ENCODE measurements at regions not wholly inside any gene's neighbourhood (a gene's known extent, or its start where the extent isn't known, plus 50 kb on each side); places are given as distances from the start of the nearest gene placed in this dataset.
"Not testable (repeated sequence)": the region's sequence is repeated elsewhere in the genome, so short reads cannot be mapped to it uniquely, and the experiment has no call there.

DNA sequence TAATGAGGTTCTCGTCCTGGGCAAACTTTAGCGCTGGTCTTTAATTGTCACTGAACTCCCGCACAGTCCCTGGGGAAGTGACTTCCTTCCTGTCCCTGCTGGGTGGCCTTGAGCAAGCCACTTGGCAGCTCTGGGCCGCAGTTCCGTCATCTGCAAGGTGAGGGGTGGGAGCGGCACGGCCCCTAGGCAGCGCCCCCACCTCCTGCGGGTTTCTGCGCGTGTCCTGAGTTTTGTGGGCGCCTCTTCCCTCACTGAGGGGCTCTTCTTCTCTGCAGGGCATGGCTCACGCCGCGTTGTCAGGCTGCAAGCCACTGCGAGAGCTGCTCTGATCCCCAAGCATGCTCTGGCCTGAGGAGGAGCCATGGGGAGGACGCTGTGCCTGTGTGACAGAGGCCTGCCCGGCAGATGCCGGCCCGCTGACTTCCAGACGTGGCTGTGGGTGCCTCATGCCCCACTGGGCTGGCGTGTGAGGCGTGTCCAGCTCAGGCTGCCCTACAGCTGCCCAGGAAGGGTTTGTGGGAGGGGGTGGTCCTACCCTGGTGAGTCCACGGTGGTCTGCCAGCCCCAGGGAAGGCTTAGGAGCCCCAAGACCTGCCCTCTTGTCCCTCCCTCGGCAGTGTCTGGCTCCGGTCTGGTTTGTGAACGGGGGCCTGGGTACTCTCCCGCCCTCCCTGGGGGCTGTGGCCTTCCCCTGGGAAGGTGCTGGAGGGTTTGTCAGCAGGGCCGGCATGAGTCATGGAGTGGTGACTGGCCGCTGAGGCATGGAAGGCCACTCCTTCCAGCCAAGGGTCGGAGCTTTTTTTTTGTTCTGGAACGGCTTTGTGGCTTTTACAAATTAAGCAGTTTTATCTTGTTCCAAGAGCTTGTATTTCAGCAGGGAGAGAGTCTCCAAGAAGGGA lies 182.0 kb downstream of the SEC14L1 start:
- DNase-seq = no peak

DNA sequence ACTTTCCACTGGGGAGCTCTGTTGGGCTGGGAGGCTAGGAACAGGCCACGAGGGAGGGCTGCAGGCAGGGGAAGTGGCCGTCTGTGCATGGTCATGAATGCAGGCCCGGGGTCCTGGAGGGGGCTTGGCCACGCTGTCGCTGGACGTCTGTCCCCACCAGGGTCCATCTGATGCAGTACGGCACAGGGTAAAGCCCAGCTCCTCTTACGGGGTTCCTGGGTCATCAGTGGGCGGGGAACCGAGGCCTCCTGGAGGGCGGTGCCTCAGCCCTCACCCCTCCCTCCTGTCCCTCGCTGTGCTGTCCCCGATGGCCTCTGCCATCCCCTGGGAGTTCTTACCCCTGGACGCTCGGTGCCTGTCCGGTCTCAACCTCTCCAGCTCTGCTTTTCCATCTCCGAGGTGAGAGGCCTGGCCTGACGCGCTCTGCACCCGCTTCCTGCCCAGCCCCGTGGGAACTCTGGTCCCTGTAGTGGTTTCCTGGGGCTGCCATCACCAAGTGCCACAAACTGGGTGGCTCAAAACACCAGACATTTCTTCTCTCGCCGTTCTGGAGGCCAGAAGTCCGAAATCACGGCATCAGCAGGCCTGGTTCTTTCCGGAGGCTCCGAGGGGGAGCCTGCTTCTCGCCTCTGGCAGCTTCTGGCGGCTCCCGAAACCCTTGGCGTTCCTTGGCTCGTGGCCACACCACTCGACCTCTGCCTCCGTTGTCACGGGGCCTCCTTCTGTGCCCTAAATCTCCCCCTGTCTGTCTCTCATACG lies 182.8 kb downstream of the SEC14L1 start:
- no peak for DNase-seq

DNA sequence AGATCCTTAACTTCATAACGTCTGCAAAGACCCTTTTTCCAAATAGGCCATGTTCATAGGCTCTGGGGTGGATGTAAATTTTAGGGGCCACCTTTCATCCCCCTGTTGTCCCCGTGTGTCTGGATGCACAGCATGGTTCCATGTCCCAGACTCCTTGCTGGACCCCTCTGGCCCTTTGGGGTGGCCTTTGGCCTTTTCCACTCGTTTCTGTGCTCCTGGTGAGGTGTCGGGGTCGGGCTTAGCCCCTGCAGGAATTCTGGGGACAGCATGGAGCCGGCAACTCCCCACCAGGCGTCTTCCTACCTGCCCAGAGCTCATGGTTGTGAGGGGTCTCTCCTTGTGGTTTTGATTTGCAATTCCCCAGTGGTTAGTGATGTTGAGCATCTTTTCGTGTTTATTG lies 183.5 kb downstream of the SEC14L1 start:
- no peak for DNase-seq

DNA sequence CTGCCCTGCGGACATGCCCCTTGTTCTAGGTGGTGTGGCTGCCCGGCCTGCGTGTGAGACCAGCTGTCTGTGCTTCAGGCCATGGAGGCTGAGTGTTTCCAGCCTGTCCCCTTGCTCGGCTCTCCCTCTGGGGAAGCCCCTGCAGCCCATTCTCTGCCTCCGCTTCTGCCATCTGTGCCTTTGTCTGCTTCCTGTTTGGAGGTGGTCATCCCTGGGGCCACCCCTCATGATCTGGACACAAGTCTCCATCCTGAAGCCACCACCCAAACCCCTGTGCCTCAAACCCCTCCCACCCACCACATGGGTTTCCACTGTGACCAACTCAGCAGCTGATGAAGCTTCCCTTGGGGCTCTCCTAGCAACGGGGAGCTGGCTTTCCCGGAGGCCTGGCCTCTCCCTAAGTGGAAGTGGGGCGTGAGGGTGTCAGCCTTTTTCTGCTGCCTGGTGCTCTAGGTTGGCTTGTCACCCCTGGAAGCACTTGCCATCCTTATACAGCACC lies 184.9 kb downstream of the SEC14L1 start:
- DNase-seq = no peak

DNA sequence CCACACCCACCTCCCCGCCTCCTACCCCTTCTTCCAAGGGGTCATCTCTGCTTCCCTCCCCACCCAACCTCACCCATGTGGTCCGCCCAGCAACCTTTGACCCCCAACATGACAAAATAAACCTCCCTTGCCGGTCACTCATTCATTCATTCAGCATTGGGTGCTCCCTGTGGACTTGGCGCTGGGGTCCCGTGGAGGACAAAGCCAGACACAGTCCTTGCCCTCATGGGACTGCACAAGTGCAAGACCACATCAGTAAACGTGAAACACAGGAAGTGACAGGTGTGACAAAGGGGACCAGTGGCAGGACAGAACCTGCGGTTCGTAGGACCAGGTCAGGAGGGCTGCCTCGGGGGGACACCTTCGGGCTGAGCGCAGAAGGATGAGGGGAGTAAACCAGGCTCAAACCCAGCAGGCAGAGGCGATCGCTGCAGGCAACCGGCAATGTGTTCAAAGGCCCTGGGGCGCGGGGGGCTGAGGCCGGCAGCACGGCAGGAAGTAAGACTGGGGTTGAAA lies 185.4 kb downstream of the SEC14L1 start:
- DNase-seq = no peak

DNA sequence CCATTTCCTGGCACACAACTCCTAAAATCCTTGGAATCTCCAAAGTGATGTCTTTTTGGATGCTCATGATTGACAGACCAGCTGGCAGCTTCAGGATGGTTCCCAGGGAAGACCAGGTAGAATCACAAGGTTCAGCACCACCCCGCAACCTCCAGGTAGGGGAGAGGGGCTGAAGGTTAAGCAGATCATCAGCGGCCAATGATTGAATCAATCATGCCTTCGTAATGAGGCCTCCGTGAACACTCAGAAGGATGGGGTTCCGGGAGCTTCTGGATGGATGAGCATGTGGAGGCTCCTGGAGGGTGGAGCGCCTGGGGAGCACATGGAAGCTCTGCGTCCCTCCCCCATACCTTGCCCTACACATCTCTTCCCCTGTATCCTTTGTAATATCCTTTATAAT lies 185.9 kb downstream of the SEC14L1 start:
- DNase-seq = no peak

DNA sequence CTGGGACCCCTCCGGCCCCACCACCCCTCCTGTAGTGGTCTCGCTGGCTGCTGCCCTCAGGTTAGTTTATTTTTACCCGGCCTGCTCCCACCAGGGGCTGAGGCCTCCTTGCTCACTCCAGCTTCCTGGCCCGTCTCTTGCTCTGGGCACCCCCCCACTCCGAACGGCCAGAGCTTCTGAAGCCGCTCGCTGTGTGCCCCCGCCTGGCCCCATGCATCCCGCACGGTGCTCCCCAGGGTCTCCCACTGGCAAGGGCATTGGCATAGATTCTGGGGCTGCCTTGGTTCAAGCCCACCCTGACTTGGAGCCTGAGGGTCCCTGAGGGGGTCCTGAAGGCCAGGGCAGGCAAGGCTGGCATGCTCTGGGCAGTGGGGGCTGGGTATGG lies 186.4 kb downstream of the SEC14L1 start:
- DNase-seq = no peak

DNA sequence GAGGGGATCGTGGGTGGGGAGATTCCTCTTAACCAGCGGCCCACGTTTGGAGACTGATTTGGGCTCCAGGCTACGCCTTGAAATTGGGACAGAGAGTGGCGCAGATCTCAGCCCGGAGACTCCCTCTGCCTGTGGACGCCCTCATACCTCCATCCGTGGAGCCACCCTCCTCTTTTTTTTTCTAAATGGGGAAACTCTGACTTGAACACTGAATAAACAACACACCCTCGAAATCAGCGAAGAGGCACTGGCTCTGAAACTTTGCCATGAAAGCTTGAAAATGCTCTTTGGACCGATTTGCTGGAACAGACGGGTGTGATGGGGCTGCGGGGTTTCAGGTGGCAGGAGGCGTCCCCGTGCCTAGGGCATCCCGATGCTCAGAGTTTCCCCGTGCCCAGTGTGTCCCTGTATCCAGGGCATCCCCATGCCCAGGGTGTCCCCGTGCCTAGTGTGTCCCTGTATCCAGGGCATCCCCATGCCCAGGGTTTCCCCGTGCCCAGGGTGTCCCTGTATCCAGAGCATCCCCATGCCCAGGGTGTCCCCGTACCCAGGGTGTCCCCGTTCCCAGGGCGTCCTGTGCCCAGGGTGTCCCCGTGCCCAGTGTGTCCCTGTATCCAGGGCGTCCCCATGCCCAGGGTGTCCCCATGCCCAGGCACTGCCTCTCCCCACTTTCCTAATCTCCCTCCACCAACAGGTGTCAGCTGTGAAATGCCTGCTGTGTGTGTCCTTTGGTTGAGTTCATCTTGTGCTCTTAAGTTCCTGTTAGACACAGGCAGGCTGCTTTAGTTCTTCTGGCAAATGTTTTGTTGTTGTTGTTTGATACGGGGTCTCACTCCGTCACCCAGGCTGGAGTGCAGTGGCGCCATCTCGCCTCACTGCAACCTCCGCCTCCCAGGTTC lies 187.0 kb downstream of the SEC14L1 start:
- no peak for DNase-seq

DNA sequence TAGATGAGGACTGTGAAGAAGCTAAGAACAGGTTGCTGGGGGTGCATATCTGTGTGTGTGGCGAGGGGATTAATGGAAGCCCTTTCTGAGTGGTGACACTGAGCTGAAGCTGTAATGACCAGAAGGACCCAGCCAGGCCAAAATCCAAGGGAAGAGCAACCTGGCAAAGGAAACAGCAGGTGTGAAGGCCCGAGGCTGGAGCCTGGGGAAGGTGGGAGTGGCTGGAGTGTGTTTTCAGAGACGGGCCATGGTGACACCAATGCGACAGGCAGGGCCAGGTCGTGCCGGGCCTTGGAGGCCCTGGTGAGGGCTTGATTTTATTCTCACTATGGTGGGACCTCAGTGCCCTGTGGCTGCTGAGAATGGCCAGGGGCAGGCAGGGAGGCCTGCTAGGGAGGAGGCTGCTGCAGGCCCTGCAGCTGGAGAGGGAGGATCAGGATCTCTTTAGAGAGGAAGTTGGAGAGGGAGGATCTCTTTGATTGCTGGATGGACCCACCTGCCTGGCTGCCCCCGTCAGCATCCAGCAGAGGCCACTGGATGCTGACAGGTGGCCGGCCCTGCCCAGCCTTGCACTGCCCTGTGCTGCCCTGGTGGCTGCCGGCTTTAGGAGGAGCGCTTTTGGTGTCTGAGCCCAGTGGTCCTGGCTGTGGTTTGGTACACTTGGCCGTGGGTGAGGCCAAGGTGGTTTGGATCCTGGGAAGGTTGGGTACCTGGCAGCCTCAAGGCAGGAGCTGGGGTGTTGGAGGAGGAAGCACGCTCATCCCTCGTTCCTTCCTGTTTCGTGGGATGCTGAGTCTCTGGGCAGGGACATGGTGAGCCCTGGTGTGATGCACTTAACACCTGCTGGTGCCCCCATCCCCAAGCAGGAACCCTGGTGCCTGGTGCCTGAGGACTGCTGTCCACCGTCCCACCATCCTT lies 188.3 kb downstream of the SEC14L1 start:
- DNase-seq = no peak

DNA sequence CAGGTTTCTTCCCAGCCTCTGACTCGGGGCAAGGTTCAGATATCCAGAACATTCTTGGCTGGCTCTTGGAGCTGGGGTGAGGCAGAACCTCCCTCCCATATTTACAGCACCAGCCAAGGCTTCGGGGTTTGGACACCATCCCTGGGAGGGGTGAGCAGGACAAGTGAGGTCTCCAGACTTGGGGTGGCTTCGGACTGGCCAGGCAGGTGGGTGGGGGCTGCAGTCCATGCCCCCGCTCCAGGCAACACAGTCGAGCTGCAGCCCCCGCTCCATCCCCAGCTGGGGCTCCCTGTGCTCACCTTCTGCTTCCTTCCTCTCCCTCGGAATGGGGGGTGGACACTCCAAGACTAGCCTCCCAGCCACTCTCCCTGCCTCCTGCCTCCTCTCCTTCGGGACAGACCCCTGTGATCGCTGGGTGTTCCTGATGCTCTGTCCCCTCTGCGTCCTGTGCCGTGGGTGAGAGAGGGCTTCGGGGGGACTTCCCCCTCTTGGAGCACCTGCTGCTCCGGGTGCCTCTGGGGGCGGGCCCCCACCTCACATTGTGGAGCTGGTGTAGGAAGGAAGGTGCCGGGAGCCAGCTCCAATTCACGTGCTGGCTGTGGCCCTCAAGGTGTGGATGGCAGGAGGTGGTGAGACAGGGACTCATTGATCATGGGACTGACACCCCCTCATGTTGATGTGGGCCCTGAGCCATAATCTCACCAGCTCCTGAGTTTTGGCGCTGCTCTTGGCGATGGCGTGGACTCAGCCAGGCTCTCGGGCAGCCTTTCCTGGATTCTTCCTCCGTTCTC lies 189.2 kb downstream of the SEC14L1 start:
- DNase-seq = no peak

DNA sequence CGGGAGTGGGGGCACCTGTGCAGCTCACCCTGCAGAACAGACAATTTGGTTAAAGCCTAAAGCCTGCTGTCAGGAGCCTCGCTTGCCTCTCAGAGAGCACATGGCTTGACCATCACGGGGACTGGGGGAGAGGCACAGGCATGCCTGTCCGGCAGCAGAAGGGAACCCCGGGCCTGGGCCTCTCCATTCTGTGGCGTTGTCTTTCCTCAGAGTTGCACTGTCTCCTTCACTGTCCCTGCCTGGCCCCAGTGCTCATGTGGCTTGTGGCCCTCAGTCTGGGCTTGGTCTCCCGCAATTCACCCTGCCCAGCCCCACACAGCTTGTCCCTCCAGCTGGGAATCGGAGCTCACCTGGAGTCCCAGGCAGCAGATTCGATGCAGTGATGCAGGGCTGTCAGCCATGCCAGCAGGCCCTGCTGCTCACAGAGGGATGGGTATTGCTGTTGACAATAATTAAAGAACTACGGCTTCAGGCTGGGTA lies 189.9 kb downstream of the SEC14L1 start:
- DNase-seq = no peak

DNA sequence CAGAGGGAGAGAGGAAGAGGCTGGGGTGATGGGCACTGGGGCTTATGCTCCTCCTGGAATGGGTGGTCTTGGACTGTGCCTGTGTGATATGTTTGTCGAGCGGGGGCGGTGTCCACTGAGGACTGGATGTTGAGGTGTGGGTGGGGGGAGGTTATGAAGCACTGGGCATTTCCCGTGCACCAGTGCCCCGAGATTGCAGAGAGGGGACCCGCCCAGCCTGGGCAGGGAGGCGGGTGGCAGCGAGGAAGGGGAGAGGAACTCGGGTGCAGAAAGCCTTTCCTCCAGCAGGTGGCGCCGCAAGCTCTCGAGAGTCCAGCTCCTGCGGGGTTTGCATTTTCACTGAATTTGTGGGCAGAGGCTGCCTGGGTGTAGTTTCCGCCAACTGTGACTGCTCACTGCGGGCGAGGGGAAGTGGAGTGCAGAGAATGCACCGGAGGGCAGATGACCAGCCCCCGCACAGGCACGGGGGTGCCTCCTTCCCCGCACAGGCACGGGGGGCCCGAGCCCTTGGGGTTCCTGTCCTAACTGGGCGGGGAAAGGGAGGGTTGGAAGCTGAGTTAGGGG lies 190.6 kb downstream of the SEC14L1 start:
- peak; percentile 85 for DNase-seq

DNA sequence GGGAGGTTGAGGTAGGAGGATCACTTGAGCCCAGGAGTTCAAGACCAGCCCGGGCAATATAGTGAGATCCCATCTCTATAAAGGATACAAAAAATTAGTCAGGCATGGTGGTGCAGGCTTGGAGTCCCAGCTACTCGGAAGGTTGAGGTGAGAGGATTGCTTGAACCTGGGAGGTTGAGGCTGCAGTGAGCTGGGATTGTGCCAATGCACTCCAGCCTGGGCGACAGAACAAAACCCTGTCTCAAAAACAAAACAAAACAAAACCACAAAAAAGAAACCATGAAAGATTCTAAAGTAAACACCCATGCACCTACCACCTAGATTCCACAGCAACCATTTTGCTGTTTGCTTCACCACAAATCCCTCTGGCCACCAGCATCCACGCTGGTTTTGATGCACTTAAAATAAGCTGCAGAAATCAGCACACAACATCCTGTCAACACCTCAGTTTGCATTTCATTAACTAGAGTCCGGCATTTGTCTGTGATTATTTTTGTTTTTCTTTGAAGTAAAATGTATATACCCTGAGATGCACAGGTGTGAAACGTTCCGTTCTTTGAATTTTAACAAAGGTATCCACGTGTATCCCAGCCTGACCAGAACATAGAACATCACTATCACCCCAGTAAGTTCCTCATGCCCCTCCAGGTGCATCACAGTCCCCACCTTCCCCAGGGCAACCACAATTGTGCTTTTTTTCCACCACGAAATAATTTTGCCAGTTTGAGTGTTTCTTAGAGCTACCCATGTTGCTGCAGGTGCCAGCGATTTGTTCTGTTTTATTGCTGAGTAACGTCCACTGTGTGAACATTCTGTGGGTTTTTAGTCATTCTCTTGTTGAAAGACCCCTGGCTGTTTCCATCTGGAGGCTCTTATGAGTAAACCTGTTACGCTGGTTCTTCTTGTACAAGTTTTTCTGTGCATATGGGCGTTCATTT lies 191.5 kb downstream of the SEC14L1 start:
- DNase-seq = no peak

DNA sequence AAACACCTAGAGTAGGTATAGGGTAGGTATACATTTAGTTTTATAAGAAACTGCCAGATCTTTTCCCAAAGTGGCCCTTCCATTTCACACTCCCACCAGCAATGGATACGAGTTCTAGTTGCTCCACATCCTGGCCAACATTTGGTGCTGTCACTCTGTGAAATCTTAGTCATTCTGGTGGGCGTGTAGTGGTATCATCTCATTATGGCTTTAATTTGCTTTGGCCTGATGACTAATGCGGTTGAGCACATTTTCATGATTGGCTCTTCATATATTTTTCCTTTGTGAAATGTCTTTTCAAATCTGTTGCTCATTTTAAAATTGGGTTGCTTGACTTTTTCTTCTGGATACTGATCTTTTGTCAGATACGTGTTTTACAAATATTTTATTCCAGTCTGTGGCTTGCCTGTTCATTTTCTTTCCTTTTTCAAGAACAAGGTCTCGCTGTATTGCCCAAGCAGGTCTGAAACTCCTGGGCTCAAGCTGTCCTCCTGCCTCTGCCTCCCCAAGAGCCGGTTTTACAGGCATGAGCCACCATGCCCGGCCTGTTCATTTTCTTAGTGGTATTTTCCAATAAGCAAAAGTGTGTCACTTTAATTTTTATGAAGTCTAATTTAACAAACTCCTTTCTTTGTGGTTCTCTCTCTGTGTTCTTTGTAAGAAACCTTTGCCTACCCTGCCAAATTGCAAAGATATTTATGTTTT lies 192.4 kb downstream of the SEC14L1 start:
- no peak for DNase-seq

DNA sequence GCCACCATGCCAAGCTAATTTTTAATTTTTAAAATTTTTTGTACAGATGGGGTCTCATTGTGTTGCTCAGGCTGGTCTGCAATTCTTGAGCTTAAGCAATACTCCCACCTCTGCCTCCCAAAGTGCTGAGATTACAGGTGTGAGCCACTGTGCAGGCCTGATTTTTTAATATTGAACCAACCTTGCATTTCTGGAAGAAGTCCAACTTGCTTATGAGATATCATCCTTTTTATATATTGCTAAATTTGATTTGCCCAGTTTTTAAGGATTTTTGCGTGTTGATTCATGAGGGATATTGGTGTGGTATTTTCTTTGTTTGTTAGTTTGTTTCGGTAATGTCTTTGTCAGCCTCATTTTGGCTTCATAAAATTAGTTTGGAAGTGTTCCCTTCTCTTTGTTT lies 196.4 kb downstream of the SEC14L1 start:
- DNase-seq = no peak

DNA sequence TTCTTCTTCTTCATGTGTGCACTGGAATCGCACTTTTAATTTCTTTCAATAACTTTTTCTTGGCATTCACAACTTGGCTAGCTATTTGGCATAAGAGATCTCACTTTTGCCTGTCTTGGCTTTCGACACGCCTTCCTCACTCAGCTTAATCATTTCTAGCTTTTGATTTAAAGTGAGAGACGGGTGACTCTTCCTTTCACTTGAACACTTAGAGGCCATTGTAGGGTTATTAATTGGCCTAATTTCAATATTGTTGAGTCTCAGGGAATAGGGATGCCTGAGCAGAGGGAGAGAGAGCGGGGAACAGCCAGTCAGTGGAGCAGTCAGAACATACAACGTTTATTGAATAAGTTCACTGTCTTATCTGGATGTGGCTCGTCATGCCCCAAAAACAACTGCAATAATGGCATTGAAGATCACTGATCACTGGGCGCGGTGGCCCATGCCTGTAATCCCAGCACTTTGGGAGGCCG lies 200.3 kb downstream of the SEC14L1 start:
- DNase-seq = no peak

DNA sequence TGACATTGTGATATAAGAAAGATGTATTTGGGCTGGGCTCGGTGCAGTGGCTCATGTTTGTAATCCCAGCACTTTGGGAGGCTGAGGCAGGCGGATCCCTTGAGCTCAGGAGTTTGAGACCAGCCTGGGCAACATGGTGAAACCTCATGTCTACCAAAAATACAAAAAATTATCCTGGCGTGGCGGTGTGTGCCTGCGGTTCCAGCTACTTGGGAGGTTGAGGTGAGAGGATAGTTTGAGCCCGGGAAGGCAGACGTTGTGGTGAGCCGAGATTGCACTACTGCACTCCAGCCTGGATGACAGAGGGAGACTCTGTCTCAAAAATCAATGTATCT lies 201.9 kb downstream of the SEC14L1 start:
- not testable (repeated sequence) for DNase-seq

DNA sequence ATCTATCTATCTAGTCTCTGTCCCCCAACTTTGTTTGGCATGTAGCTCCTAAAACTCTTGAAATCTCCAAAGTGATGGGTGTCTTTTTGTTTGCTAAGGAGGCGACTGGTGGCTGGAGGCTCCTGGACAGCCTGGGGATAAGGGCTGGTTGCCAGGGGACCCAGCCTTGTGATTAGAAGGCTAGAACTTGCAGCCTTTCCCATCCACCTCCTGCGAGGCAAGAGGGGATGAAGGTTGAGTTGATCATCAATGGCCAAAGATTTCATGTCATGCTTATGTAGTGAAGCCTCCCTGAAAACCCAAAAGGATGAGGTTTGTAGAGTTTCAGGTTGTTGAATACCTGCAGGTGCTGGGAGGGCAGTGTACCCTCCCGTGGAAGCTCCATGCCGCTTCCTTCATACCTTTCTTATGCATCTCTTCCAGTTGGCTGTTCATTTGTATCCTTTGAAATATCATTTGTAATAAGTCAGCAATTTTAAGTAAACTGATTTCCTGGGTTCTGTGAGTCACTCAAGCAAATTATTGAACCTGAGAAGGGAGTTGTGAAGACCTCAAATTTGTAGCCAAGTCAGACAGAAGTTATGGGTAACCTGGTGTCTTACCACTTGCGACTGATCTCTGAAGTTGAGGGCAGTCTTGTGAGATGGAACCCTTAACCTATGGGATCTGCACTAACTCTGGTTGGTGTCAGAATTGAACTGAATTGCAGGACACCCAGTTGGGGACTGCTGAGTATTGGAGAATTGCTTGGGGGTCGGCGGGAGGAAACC lies 202.4 kb downstream of the SEC14L1 start:
- no peak for DNase-seq

Data from NCI-H774 (cell line).